ENCODE measurements at regions not wholly inside any gene's neighbourhood (a gene's known extent, or its start where the extent isn't known, plus 50 kb on each side); places are given as distances from the start of the nearest gene placed in this dataset.

DNA sequence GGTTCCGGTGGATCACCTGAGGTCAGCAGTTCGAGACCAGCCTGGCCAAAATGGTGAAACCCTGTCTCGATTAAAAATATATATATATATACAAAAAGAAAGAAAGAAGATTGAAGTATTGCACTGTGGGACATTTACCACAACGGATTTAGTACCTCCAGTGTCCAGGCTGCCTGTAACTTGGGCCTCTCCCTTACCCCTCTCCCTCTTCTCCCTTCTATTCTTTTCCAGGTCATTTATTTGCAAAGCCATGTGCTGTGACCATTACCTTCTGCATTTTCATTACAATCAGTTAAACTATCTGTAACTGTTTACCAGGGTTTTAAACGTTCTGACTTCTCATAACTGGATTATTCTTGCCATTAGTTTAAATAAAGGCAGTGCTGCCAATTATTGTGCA lies 400.9 kb upstream of the ZNF804A start:
- no TSS peak for BruUV-seq (replicated peaks)
- Histone ChIP-seq H4K20me1 (replicated peaks; ENCODE audit: control insufficient read depth, insufficient read depth, low read length) (no peaks in the 10 kb centered on the region), H3K79me2 (ENCODE audit: control insufficient read depth, insufficient read depth, low read length) (peaks cover 6% of the 10 kb centered on the region), H3K36me3 (ENCODE audit: control insufficient read depth, insufficient read depth, low read length) (no peaks in the 10 kb centered on the region), H3K4me3 (no peak overlapping the region), H2AFZ (ENCODE audit: low read depth, low read length) (peak overlapping the region; percentile 19), H3K9me1 (ENCODE audit: control insufficient read depth, insufficient read depth, low read length) (no peaks in the 10 kb centered on the region), H3K27me3 (ENCODE audit: control insufficient read depth in 2 of 2, insufficient read depth in 2 of 2, low read length in 2 of 2) (no peaks in the 10 kb centered on the region), H3K9me3 (replicated peaks; ENCODE audit: control insufficient read depth, insufficient read depth, low read depth, low read length) (no peaks in the 10 kb centered on the region), H3K27ac (ENCODE audit: extremely low read depth, low read depth, low read length) (peak overlapping the region; percentile 27; the same call in 1 of the 3 replicates), H3K4me1 (replicated peaks in 1 of 2; ENCODE audit: control insufficient read depth in 2 of 2, insufficient read depth in 2 of 2, low read length in 2 of 2) (no peaks in the 10 kb centered on the region), H3K4me2 (ENCODE audit: insufficient read depth, low read length) (no peak overlapping the region; the same call in 1 of the 2 replicates), H3K9ac (ENCODE audit: insufficient read depth in 1 of 2, low read depth in 2 of 2, low read length in 2 of 2) (0 out of 4 replicates have a peak overlapping the region, but pooled peaks of 1 of the 2 experiments have one; percentile 21)
- DNase-seq (ENCODE audit: extremely low read depth in 1 of 4, low spot score in 3 of 4) (no peak), FAIRE-seq (no peak), ATAC-seq (peak; percentile 45)
- TF ChIP-seq ZNF316 (IDR thresholded peaks at IDR 0.05) (no peak), JUNB (CRISPR knock-in tag; conservative IDR thresholded peaks at IDR 0.05) (no peak), ETV6 (IDR thresholded peaks at IDR 0.05; ENCODE audit: borderline replicate concordance in 1 of 2, low read depth in 2 of 2, low read length in 1 of 2) (no peak), ETV6 (CRISPR knock-in tag; IDR thresholded peaks at IDR 0.05; ENCODE audit: borderline replicate concordance) (no peak), RHOXF2B (CRISPR knock-in tag; conservative IDR thresholded peaks at IDR 0.05) (no peak), SOX6 (IDR thresholded peaks at IDR 0.05) (no peak)
- TF ChIP-seq, protein P1, sequence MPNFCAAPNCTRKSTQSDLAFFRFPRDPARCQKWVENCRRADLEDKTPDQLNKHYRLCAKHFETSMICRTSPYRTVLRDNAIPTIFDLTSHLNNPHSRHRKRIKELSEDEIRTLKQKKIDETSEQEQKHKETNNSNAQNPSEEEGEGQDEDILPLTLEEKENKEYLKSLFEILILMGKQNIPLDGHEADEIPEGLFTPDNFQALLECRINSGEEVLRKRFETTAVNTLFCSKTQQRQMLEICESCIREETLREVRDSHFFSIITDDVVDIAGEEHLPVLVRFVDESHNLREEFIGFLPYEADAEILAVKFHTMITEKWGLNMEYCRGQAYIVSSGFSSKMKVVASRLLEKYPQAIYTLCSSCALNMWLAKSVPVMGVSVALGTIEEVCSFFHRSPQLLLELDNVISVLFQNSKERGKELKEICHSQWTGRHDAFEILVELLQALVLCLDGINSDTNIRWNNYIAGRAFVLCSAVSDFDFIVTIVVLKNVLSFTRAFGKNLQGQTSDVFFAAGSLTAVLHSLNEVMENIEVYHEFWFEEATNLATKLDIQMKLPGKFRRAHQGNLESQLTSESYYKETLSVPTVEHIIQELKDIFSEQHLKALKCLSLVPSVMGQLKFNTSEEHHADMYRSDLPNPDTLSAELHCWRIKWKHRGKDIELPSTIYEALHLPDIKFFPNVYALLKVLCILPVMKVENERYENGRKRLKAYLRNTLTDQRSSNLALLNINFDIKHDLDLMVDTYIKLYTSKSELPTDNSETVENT (CRISPR knock-in tag; IDR thresholded peaks at IDR 0.05): no peak
- TF ChIP-seq, protein P2, sequence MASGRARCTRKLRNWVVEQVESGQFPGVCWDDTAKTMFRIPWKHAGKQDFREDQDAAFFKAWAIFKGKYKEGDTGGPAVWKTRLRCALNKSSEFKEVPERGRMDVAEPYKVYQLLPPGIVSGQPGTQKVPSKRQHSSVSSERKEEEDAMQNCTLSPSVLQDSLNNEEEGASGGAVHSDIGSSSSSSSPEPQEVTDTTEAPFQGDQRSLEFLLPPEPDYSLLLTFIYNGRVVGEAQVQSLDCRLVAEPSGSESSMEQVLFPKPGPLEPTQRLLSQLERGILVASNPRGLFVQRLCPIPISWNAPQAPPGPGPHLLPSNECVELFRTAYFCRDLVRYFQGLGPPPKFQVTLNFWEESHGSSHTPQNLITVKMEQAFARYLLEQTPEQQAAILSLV (tag; IDR thresholded peaks at IDR 0.05): no peak
- TF ChIP-seq, protein P3, sequence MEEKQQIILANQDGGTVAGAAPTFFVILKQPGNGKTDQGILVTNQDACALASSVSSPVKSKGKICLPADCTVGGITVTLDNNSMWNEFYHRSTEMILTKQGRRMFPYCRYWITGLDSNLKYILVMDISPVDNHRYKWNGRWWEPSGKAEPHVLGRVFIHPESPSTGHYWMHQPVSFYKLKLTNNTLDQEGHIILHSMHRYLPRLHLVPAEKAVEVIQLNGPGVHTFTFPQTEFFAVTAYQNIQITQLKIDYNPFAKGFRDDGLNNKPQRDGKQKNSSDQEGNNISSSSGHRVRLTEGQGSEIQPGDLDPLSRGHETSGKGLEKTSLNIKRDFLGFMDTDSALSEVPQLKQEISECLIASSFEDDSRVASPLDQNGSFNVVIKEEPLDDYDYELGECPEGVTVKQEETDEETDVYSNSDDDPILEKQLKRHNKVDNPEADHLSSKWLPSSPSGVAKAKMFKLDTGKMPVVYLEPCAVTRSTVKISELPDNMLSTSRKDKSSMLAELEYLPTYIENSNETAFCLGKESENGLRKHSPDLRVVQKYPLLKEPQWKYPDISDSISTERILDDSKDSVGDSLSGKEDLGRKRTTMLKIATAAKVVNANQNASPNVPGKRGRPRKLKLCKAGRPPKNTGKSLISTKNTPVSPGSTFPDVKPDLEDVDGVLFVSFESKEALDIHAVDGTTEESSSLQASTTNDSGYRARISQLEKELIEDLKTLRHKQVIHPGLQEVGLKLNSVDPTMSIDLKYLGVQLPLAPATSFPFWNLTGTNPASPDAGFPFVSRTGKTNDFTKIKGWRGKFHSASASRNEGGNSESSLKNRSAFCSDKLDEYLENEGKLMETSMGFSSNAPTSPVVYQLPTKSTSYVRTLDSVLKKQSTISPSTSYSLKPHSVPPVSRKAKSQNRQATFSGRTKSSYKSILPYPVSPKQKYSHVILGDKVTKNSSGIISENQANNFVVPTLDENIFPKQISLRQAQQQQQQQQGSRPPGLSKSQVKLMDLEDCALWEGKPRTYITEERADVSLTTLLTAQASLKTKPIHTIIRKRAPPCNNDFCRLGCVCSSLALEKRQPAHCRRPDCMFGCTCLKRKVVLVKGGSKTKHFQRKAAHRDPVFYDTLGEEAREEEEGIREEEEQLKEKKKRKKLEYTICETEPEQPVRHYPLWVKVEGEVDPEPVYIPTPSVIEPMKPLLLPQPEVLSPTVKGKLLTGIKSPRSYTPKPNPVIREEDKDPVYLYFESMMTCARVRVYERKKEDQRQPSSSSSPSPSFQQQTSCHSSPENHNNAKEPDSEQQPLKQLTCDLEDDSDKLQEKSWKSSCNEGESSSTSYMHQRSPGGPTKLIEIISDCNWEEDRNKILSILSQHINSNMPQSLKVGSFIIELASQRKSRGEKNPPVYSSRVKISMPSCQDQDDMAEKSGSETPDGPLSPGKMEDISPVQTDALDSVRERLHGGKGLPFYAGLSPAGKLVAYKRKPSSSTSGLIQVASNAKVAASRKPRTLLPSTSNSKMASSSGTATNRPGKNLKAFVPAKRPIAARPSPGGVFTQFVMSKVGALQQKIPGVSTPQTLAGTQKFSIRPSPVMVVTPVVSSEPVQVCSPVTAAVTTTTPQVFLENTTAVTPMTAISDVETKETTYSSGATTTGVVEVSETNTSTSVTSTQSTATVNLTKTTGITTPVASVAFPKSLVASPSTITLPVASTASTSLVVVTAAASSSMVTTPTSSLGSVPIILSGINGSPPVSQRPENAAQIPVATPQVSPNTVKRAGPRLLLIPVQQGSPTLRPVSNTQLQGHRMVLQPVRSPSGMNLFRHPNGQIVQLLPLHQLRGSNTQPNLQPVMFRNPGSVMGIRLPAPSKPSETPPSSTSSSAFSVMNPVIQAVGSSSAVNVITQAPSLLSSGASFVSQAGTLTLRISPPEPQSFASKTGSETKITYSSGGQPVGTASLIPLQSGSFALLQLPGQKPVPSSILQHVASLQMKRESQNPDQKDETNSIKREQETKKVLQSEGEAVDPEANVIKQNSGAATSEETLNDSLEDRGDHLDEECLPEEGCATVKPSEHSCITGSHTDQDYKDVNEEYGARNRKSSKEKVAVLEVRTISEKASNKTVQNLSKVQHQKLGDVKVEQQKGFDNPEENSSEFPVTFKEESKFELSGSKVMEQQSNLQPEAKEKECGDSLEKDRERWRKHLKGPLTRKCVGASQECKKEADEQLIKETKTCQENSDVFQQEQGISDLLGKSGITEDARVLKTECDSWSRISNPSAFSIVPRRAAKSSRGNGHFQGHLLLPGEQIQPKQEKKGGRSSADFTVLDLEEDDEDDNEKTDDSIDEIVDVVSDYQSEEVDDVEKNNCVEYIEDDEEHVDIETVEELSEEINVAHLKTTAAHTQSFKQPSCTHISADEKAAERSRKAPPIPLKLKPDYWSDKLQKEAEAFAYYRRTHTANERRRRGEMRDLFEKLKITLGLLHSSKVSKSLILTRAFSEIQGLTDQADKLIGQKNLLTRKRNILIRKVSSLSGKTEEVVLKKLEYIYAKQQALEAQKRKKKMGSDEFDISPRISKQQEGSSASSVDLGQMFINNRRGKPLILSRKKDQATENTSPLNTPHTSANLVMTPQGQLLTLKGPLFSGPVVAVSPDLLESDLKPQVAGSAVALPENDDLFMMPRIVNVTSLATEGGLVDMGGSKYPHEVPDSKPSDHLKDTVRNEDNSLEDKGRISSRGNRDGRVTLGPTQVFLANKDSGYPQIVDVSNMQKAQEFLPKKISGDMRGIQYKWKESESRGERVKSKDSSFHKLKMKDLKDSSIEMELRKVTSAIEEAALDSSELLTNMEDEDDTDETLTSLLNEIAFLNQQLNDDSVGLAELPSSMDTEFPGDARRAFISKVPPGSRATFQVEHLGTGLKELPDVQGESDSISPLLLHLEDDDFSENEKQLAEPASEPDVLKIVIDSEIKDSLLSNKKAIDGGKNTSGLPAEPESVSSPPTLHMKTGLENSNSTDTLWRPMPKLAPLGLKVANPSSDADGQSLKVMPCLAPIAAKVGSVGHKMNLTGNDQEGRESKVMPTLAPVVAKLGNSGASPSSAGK (IDR thresholded peaks at IDR 0.05): no peak
- in situ Hi-C loops (cut with MboI): no loop called here
- 11% methylated on average over 5 of the region's 5 CpGs for WGBS (ENCODE audit: insufficient coverage, low coverage, missing lambda C conversion rate)
- intact Hi-C loops (cut with micrococcal nuclease): no loop called here
- ChIA-PET POLR2A (no interaction called here), CTCF (ENCODE audit: low intra/inter-chr PET ratio) (no interaction called here)
